H1 (cell line): ENCODE measurements at regions not wholly inside any gene's neighbourhood (a gene's known extent, or its start where the extent isn't known, plus 50 kb on each side); places are given as distances from the start of the nearest gene placed in this dataset.

ENCODE experiments used
- BACH1 ChIP-seq: IDR thresholded peaks from 2 replicates; pipeline ENCODE4 v1.6.1; 2012; ENCODE audit warnings: low read length, improper control_type of control experiment
- KDM5A ChIP-seq: fragments of 200-600 bp; IDR thresholded peaks from 2 replicates; pipeline ENCODE4 v1.7.1; 2012; ENCODE audit warnings: mild to moderate bottlenecking, low read length, inconsistent platforms, mixed read lengths
- POLR2AphosphoS5 ChIP-seq: IDR thresholded peaks from 2 replicates; pipeline ENCODE4 v1.6.1; 2011; ENCODE audit warnings: low read depth, low read length
- POU5F1 ChIP-seq: IDR thresholded peaks from 2 replicates; pipeline ENCODE4 v1.6.1; 2011; ENCODE audit warnings: low read depth, mild to moderate bottlenecking, low read length, moderate library complexity
- RAD21 ChIP-seq, 2 experiments: IDR thresholded peaks in 1 of 2; conservative IDR thresholded peaks in 1 of 2; 2 replicates each; pipeline ENCODE4 v1.6.1; 2011; ENCODE audit warnings: low read depth in 2 of 2, low read length in 2 of 2, improper control_type of control experiment in 1 of 2, inconsistent platforms in 1 of 2, mild to moderate bottlenecking in 1 of 2, moderate library complexity in 1 of 2
- SIN3A ChIP-seq, 2 experiments: IDR thresholded peaks in 1 of 2; conservative IDR thresholded peaks in 1 of 2; 2 replicates each; pipeline ENCODE4 v1.6.1; 2011 to 2012; ENCODE audit warnings: low read length in 2 of 2, improper control_type of control experiment in 1 of 2, low read depth in 1 of 2, mild to moderate bottlenecking in 1 of 2
- ZNF274 ChIP-seq: IDR thresholded peaks from 2 replicates; pipeline ENCODE4 v1.7.0; 2012; ENCODE audit warnings: low read length, borderline replicate concordance; ENCODE audit errors: extremely low read depth

- TF ChIP-seq RAD21 (IDR thresholded peaks at IDR 0.05 in 1 of 2, conservative IDR thresholded peaks at IDR 0.05 in 1 of 2; ENCODE audit: low read depth in 2 of 2, low read length in 2 of 2) (no peak), SIN3A (conservative IDR thresholded peaks at IDR 0.05 in 1 of 2, IDR thresholded peaks at IDR 0.05 in 1 of 2; ENCODE audit: low read depth in 1 of 2, low read length in 2 of 2) (no peak), POLR2AphosphoS5 (no peak), BACH1 (no peak), KDM5A (no peak), POU5F1 (no peak), ZNF274 (no peak)
Measured at GRCh38 chr2:145190031-145190703, 670.2 kb upstream of the ZEB2 start (continued).
